Activated gamma-delta T cell treated with Interleukin-2 at 50 U/mL for 16 hours (primary cell): ENCODE measurements at regions not wholly inside any gene's neighbourhood (a gene's known extent, or its start where the extent isn't known, plus 50 kb on each side); places are given as distances from the start of the nearest gene placed in this dataset.

Experiments
- DNase-seq: peaks from one replicate; pipeline ENCODE4 v3.0.0-alpha.2; 2020

DNA sequence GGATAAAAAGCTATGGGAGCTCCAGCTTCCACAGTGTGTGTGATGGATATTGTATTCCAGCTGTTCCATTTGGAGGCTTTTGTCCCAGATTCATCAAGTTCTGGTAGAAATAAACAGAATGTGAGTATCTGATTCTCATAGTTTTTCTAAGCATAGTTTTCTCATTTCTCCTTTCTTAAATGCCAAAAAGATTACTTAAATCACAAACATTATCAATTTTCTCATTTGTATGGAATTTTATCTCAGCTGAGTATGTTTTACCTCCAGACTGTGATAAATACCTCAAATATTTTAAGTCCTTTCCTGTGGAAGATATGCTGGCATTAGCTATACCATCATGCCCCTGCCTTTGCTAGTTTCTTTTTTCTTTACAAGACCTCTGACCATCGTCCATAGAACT lies 767.3 kb downstream of the TFAP2A start:
- DNase-seq, result no peak

DNA sequence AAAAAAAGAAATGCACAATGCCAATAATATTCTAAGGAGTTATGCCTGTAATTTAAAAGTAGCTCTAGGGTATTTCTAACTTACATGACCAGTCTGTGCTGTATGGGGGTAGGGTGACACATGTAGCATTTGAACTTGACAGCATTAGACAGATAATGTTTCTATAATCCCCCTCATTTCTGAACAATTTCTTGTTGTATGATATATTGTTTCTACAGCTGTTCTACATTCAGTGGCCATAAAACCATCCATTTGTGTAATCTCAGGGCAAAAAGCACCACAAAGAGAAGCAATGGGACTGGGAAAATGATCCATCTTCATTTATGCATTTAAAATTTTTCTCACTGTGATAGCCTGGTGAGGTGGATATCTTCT lies 767.8 kb downstream of the TFAP2A start:
- no peak for DNase-seq

DNA sequence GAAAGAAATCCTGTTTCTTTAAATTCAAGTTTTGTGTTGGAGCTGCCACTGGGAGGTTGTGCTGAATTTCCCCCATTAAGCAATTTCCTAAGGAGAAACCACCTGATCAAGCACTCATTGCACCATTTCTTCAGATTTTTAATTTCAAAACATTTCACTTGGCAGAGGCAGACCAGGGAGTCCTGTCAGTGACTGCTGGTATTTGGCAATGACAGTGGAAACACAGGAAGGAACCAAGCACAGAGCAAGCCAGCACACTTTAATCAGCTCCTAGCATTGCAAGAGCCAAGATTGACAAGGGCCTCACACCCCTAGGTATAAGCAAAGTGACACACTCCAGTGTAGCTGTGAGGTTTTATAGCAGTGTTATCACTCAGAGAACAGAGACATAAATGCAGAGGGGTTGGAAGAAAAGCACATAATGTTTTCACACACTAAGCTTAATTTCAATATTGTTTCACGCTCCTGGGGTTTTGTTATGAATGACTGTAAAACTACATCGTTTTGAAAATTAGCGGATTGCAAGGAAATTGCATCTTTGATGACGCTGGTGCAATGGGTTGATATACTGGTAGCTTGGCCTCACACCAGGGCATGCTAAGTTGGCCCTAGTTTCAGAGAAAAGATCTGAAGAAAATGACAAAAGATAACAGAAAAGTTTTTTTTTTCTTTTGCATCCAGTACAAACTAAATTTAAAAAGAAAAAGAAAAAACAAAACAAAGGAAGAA lies 768.4 kb downstream of the TFAP2A start:
- DNase-seq, result no peak

DNA sequence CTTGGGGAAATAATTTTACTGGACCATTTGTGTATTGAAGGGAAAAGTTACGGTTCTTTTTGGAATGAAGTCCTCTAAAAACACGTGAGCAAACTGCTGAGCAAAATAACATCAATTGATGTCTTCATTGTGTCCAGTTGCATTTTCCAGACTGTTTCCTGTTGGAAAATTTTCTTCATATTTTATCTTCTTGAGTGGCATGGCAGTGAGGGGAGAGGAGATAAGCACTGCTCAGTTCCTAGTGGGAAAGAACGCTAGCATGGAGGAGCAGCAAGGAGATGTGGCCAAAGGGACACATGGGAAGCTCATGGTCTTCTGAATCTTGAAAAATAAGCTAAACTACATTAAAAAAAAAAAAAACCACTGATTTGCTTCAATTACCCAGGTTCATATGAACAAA lies 776.0 kb downstream of the TFAP2A start:
- DNase-seq, result no peak

DNA sequence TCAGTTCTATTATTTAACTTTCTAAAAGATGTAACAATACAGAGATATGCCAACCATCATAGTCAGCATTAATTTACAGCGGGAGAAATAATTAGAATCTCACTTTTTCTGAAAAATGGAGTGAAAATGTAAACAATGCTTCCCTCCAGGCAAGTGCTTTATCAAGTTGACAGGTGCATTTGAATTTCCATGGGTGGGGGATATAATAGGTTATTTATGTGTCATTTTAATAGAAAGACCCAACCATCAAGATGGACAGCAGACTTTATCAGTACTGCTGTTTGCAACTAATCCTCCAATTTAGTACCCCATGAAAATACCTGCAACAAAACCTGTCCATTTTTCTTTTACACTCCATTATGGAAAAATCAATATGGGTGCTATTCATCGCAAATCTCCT lies 780.1 kb downstream of the TFAP2A start:
- no peak for DNase-seq

DNA sequence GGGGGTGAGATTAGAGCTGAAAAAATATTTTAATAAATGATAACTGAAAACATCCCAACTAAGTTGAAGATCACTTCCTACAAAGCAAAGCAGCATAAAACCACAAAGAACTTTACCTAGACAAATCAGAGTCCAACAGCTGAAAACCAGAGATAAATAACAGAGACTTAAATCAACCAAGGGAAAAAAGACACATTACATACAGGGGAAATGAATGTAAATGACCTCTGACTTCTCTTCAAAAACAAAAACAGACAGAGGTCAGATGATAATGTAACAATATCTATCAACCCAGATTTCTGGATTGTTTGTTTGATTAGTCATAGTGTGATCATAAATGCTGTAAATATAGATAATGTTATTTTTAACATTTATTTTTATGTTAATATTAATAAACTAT lies 782.8 kb downstream of the TFAP2A start:
- no peak for DNase-seq

DNA sequence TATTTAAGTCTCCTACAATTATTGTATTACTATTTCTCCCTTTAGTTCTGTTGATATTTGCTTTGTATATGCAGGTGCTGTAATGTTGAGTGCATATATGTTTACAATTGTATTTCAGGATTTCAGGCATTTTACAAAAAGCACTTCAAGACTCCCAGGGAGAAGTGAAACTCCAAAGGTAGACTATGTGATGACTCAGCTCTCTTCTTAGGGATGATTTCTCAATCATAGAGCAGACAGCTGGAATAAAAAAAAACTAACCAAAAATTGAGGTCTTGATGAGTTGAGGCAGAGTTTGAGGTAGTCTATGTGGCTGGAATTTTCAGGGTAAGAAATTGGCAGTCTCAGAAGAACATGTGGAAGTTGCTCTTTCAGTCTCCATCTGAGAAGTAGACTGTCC lies 786.1 kb downstream of the TFAP2A start:
- DNase-seq, result no peak

DNA sequence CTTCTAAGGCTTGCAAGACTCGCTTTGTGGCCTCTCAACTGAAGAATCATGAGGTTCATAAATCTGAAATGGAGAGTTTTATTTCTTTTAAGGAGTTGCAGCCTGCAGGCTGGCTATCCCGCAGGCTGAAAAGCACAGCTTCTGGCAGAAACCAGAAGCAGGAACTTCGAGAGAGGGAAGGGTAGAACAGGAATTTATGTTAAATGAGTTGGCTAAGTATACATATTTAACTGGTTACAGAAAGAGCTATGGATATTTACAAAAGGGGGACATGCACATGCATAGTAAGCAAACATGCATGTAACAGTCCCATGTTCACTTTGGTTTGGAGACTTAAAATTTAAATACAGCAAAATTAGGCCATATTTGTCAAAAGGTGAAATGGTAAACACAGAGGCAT lies 787.0 kb downstream of the TFAP2A start:
- no peak for DNase-seq

DNA sequence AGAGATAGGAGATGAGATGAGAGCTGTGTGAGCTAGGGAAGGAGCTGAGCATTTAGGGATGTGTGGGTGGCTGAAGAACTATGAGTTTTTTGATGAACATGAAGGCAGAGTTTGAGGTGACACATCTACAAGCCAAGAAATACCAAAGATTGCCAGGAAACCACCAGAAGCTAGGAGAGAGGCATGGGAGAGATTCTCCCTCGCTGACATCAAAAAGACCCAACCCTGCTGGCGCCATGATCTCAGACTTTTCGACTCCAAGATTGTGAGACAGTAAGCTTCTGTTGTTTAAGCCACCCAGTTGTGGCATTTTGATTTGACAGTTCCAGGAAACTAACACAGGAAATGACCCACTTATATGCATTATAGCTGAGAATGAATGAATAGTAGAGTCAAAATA lies 790.9 kb downstream of the TFAP2A start:
- DNase-seq, result no peak

DNA sequence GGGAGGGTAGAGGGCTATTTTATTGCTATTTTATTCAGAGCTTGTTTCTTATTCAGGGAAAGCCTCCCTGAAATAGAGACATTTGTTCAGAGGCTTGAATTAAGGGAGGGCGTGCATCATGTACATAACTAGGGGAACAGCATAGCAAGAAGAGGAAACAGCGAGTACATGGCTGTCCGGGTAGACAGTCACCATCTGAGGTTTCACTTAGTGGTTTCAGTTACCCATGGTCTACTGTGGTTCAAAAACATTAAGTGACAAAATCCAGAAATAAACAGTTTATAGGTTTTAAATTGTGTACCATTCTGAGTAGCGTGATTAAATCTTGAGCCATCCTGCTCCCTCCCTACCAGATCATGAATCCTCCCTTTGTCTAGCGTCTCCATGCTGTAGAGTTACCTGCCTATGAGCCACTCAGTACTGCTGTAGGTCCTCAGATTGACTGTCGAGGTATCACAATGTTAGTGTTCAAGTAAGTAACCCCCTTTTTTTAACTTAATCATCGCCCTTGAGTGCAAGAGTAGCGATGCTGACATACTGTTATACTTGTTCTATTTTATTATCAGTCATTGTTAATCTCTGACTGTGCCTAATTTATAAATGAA lies 791.5 kb downstream of the TFAP2A start:
- no peak for DNase-seq

DNA sequence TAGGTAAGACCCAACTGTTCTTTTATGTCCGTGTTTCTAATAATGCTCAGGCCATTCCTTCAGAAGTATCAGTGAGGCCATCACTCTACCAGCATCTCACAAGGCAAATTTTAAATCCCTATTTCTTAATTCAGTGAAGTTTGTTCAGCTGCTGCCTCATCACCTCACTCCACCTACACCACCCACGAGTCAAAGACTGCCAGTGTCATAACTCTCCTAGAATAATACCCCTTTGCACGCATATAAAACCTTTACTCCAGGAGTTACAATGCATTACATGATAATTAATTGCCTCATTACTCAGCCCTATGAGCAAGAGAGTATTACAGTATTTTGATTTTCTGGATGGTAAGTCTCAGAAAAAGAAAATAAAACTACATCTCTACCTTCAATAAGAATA lies 793.6 kb downstream of the TFAP2A start:
- no peak for DNase-seq

DNA sequence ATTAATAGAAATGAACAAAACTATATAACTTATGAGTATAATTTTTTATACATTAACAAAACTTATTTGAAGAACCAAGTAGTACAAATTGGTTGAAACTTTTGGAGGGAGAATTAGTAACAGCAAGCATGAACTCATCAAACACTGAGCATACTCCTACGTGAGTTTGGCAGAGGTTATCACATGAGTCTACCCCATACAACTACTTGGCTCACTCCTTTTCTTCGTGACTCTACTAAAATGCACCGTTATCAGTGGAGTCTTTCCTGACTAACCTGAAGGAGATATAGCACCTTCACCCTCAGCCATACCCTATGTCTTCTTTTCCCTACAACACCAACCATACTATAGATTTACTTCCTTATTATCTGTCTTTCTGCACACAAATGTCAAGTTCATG lies 794.2 kb downstream of the TFAP2A start:
- DNase-seq, result no peak

DNA sequence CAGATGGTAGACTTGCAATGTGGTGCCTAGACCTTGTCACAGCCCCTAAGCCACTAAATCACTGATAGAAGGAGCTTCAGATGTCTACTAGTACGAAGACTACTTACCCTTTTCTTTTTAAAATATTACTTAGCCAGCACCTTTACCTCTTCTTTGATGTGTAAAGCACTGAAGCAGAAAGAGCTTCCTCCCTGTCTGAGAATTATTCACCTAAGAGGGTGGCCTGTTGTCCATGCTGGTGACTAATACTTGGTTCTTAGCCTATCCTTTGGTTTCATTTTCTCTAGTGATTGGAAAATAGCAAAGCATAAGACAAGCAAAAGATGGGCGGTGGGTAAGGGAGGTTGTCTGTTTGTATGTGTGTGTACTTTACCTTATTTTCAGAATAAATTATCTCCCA lies 794.6 kb downstream of the TFAP2A start:
- no peak for DNase-seq

DNA sequence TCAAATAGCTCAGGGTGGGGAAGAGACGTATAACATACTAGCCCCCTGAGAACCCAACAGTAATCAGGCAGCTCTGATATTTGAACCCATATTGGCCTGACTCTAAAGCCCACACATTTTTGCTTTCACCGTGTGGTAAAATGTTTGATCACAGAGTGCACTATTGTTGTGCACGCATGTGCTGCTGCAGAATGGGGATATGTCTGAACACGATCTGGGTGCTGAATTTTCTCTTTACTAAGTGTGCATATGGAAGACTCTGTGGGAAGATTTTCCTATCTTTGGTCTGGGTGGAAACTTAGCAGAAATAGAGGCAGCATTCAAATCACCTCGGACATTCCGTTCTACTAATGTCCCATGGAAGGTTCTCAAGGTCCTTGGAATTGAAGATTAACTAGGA lies 800.1 kb downstream of the TFAP2A start:
- DNase-seq, result no peak

DNA sequence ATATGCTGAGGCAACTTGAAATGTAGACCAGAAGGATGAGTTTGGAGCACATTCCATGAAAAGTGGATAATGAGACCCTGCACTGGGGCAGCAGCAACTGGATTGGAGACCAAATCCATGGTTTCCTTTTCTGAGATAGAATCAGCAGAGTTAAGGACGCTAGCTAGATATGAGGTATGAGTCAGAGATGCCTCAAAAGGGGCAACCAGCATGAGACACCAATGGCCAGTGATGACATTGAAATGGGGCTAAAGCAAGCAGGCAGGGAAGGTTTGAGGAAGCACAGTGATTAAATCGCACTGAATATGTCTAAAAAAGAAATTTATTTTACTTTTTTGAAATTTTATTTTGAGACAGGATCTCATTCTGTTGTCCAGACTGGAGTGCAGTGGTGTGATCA lies 802.4 kb downstream of the TFAP2A start:
- DNase-seq, result no peak

DNA sequence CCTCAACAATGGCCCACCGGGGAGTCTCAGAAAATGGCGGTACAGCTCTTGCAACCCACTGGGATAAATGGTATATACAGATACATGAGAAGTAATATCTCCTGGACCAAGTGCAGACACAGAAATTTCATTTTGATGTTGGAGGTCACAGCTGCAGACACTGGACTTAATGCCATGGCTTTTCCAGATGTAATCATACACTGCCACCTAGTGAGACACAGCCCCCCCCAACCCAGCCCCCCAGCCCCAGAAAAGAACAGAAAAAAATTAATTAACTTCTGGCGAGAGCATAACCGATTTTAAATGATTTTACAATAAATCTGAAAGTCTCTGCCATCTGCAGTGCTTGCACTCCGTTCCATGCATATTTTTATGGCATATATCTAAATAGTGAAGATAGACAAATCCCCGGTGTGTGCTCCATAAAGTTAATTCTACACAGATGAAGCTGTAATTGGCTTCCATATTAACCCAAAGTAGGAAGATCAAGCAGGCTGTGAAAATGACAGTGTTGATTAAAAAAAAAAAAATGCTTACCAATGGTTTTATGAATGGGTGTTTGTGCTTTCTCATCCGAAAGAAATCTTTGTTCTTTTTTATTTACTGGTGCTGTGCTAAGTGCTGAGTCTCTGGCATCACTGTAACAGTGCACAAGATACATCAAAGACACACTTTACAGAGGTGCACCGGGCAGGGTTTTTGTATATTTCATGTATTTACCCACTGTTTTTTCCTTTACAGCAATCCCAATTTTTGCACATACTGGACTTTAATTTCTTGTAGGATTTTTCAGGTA lies 804.1 kb downstream of the TFAP2A start:
- DNase-seq, result no peak

DNA sequence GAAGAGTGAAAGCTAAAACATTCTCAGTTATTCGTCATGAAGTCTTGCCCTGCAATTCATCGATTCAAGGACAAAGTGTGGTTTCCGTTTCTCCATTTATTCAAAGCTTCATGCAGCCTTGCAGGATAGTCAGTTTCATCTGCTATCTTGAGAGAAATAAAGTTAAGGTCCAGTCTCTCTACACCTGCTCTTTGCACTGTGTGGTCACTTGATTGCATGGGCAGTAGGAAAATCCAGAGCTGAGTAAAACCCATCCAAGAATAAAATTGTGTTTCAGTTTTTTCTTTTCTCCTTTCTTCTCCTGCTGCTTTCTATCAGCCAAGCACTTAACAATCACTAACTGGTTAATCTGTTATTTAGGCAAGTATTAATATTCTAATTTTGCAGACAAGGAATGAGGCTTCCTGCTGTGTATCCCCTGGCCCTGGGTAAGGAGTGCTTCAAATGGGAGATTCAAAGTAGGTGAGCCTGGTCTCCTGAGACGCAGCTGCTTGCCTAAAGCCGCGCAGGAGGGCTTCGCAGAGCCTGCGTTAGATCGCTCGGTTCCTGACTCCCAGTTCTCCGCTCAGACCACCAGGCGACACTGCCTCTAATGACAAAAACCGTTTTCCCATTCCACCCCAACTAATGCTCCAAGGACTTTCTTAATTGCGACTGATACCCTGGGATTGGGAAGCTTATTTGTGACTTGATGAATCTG lies 808.3 kb downstream of the TFAP2A start:
- no peak for DNase-seq

DNA sequence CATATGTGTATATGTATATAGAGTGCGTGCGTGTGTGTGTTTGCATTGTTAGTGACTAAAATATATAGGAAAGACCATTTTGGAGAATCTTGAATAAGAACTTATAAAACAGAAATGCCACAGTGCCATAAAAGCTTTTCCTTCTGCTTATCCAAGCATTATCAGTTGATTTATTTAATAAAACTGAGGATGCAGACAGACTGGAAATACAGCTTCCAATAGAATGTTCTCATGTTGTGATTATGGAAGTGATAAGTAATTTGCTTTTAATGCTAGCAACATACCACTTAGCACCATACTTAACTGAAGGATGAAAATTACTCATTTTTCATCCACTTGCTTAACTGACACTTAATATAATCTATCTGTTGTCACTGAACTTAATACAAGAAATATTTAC lies 820.1 kb downstream of the TFAP2A start:
- DNase-seq, result no peak

DNA sequence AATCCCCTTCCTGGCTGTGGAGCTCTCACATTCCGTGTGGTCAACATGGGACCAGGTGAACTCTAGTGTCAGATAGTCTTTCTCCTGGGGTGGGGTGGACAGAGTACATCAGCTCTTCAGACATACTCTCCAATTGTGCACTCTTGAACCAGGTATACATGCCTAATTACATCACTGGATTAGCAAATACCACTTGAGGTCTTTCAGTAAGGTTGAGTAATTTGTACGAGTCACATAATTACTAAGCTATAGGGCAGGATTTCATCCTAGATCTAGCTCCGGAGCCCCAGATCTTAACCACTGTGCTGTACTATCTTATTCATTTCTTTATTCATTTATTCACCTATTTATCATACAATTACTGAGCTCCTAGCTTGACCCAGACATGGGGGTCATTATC lies 821.3 kb downstream of the TFAP2A start:
- no peak for DNase-seq

DNA sequence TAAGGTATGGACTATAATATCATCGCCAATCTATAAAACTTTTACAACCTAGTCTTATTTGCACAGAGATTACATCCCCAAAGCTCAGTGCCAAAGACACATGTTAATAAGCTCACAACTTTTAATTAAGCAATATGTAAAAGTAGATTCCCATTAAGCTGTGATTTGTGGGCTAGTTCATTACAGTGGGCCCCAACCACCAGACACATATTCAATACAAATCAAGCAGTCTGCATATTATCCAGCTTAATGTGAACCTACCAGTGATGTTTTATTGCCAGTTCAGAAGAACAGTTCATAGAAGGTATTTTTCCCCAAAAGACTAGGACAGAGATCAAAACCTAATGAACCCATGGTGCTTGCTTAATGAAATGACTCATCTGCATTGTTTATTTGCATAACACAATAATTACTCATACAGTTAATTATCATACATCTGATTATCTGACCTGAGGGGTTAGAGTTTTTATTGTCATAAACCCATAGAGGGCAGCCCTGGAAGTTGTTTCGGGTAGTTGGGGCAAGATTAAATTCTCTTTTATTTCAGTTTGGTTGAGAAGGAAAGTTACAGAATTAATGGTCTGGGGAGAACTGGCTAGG lies 831.0 kb downstream of the TFAP2A start:
- DNase-seq, result no peak

DNA sequence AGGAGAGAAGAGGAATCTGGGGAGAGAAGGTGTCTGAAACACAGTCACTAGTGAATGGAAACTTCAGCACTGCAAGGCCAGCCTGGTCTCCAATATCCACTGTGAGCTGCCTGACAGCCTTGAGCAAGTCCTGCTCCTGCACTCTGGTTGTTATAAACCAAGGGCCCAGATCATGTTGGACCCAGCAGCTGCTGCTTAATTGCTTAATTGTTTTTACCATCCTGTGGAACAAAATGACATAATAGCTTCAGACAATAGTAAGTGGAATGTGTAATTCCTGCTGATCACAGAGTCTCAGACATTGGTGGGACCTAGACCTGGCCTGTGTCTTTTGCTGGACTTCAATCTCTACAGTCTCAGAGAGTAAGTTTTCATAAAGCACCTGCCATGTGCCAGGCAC lies 833.7 kb downstream of the TFAP2A start:
- no peak for DNase-seq

DNA sequence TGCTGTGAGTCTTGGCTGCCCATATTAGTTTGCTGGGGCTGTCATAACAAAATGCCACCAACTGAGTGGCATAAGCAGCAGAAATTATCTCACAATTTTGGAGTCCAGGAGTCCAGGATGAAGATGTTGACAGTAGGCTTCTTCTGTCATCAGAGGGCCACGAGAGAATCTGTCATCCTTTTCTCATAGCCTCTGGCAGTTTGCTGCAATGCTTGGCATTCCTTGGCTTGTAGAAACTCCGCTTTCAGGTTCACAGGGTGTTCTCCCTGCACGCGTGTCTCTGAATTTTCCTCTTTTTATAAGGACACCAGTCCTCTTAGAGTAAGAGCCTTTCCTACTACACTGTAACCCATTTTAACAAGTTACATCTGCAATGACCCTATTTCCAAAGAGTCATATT lies 838.4 kb downstream of the TFAP2A start:
- no peak for DNase-seq

DNA sequence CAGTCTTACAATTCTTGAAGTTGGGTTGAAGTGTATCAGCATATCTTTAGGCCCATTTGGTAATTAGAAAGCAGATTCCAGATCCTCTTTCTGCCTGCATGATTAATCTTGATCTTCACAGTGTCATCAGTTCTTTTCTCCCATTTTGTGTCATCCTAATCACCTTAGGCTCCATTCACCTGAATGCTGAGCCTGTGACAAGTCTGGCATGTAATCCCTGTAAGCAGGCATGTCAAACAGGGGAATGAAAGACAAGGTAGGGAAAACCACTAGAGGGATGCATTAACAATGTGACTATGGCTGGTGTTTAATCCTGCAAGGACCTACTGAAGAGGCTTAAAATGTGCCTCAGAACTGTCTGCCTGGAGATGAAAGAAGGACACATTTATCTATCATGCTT lies 848.8 kb downstream of the TFAP2A start:
- DNase-seq, result no peak
